HK-2 (cell line): ENCODE measurements at regions not wholly inside any gene's neighbourhood (a gene's known extent, or its start where the extent isn't known, plus 50 kb on each side); places are given as distances from the start of the nearest gene placed in this dataset.
"Not testable (repeated sequence)": the region's sequence is repeated elsewhere in the genome, so short reads cannot be mapped to it uniquely, and the experiment has no call there.

Source experiments
- DNase-seq: peaks from one replicate; pipeline ENCODE4 v3.0.0-alpha.2; 2018; ENCODE audit not compliant: unreplicated experiment

DNA sequence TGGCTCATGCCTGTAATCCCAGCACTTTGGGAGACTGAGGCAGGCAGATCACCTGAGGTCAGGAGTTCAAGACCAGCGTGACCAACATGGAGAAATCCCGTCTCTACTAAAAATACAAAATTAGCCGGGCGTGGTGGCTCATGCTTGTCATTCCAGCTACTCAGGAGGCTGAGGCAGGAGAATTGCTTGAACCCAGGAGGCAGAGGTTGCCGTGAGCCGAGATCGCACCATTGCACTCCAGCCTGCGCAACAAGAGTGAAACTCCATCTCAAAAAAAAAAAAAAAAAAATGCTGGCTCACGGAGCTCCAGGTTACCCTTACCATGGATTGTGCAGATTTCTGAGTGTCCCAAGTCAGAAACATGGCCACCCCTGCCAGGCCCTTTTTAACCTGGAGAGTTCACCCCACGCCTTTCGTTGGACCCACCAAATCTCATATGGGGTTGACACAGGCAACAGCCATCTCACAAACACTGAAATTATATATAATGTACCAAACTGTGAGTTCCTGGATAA, 69.9 kb upstream of the CITED2 start:
- DNase-seq, result not testable (repeated sequence)

- DNase-seq, result no peak
These were observed 69.0 kb upstream of the CITED2 start for GRCh38 chr6:139443231-139444112.

DNA sequence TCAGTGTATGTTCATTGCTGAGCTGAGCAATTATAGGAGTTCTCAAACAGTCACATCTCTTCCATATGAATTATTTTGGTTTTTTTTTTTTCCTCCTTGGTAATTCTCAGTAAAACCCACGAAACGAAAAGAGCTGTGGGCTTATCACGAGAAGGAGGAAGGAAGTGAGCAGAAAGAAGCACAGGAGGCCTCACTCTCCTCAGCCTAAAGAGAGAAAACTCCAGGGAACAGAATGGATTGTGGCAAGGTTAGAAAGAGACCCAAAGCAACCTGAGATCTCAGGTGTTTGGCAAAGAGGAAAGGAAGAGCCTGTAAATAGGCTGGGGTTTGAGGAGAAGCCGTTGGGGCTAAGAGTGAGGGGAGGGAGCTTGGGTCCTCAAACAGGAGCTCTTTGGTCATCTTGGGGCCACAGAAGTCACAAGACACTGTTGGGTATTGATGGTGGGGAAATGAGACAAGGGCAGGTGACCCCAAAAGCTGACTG, 67.8 kb upstream of the CITED2 start:
- no peak for DNase-seq

DNA sequence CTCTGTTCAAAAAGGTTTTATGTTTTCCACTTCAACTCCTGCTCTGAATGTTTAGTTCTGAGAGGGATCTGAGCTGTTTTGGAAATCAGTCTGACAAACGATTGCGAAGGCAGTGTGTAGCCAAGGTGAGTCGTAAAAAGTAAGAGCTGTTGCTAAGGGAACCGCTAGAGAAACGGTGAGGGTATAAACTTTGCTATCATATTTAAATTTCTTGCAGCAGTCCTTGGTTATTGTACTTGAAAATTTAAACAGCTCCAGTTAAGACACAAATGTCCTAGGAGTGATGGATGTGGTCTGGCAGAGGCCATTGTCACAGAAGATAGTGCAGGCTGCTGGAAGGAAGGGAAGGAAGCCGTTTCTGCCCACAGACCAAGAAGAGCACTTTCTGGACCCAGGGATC, 64.9 kb upstream of the CITED2 start:
- DNase-seq, result no peak

DNA sequence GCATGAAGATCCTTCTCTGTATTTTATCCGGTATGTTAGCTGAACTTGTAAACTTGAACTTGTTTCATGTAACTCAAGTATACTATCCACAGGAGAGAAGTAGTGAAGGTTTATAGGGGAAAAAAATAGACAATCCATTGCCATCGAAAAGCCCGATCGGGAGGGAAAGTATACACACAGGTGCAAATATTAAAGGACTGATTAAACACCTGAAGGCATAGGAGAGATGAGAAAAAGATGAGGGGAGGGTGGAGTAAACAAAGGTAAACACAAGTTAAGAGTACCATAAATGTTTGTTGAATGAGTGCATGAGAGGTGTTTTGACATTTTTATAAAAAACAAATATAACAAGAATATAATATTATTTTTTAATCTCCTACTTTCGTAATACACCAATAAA, 64.3 kb upstream of the CITED2 start:
- DNase-seq, result no peak

GRCh38 chr6:139436957-139437348, 62.5 kb upstream of the CITED2 start:
- no peak for DNase-seq

- DNase-seq, result peak; percentile 7
These were observed 61.9 kb upstream of the CITED2 start for GRCh38 chr6:139436200-139436956.

- no peak for DNase-seq
These were observed 59.4 kb upstream of the CITED2 start for GRCh38 chr6:139433631-139434419.

DNA sequence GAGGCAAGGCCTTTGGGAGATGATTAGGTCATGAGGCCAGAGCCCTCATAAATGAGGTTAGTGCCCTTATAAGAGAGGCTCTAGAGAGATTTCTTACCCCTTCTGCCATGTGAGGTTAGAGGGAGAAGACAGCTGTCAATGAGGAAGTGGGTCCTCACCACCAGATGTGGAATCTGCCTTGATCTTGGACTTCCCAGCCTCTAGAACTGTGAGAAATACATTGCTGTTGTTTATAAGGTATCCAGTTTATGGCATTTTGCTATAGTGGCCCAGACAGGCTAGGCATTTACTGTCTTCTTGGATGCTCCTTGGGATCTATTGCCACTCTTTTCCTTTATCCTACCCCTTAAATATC, 57.1 kb upstream of the CITED2 start:
- DNase-seq, result no peak

DNA sequence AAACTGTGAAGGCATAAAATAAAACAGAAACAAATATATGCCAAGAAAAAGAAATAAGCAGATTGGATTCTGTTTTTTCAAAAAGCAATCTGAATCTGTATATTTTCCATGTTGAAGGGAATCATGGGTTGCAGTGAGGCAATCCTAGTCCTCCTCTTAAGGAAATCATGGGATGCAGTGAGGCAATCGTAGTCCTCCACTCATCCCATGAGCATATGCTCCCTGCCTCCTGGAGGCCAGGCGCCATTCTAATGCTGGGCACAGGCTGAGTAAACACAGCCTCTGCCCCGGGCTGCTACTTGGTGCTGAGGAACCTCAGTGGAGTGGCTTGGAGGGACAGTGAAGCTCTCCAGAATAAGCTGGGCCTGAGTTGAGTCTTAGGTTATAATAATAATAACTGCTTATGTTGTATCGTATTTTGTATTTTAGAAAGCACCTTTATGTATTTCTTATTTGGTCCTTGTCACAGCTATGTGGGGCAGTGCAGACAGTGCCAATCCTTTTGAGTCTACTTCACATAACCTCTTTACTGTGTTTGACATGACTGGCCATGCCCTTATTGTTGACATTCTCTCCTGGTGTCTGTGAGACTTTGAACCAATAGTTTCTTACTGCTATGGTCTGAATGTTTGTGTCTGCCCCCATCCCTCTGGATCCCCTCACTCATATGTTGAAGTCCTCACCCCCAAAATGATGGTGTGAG, 56.6 kb upstream of the CITED2 start:
- DNase-seq, result no peak

DNA sequence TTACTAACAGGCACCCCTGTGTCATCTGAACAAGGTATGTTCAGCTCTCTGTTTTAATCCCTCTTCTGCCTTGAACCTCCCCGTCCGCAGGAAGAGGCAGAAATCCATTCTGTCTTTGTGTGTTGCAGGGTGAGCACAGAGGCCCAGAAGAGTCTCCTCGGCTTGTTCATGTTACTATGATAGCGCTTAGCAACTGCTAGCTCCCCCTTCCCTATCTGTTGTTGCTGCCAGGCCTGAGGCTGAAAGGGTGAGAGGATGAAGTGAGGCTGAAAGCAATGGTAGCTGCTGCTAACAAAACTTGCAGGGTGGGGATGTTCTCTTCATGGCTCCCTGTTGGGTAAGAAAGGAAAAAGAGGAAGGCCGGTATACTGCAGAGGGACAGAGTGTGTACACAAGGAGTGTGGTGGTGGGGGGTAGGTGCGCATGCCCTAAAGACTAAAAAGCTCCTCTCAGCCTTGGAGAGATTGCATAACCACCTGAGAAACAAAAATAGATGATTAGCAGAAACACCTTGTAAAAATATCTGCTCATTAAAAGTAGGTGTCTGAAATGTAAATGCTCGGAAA, 55.2 kb upstream of the CITED2 start:
- DNase-seq, result no peak

- DNase-seq, result no peak
These were observed 52.8 kb upstream of the CITED2 start for GRCh38 chr6:139427199-139427598.

DNA sequence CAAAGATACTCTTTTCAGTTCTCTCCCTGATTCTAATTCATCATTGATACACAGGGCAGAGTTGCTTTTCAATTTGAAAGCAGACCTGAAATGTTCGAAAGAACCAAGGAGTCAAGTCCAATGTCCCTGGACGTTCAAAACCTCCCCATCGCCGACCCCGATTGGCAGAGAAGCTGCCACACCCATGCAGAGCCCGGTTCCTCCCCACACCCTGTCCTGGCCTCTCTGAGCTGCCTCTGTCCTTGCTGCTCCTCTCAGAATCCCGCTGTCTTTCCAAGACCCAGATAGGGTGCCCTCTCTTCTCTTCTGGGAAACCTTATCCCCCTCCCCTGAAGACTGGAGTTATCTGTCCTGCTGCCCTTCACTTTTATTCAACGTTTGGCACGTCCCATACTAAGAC, 52.3 kb upstream of the CITED2 start:
- DNase-seq, result no peak

GRCh38 chr6:139425780-139426179, 51.3 kb upstream of the CITED2 start:
- no peak for DNase-seq

DNA sequence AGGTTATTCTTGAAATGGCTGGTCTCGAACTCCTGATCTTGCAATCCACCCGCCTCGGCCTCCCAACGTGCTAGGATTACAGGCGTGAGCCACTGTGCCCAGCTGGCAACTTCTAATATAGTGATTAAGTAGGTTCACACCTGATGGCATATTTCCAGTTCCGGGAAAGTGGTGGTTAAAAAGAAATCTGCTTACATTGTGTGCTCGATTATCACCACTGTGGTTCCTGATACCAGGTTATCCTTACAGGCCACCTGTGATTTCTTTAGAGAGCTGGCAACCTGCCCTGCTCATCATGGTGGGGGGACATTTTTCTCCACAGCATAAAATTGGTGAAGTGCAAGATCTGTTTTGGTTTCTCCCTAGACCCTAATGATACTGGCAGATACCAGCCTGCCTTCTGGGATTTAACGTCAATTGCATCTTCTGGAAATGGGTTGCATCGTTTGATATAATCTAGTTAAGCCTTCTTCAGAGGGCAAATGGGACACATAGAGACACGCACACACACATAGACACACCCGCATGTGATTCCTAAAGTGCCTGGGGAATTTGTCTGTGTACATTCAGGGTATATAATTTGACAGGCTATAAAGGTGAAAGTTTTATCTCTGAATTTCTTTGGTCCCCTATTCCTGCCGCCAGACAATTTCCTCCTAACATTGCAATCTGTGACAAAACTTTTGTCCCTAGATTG, 49.7 kb upstream of the CITED2 start:
- DNase-seq, result no peak
